SJSA1 (cell line): ENCODE measurements at regions not wholly inside any gene's neighbourhood (a gene's known extent, or its start where the extent isn't known, plus 50 kb on each side); places are given as distances from the start of the nearest gene placed in this dataset.

Experiments
- DNase-seq, 2 experiments: peaks; one replicate each; pipeline ENCODE4 v3.0.0-alpha.2; 2015 to 2020; ENCODE audit warnings: low spot score in 2 of 2, low read depth in 1 of 2
- H3K27ac ChIP-seq: fragments of 250-450 bp; sonication (Bioruptor Pico); 2 replicates; pipeline ENCODE4 v1.5.1; 2020; ENCODE audit warnings: mild to moderate bottlenecking, moderate library complexity
- H3K27me3 ChIP-seq: fragments of 250-450 bp; sonication (Bioruptor Pico); replicated peaks from 2 replicates; pipeline ENCODE4 v1.5.1; 2020; ENCODE audit warnings: mild to moderate bottlenecking, moderate library complexity
- H3K36me3 ChIP-seq: fragments of 250-450 bp; sonication (Bioruptor Pico); 2 replicates; pipeline ENCODE4 v1.5.1; 2020; ENCODE audit warnings: mild to moderate bottlenecking
- H3K4me1 ChIP-seq: fragments of 250-450 bp; sonication (Bioruptor Pico); replicated peaks from 2 replicates; pipeline ENCODE4 v1.6.1; 2021; ENCODE audit warnings: mild to moderate bottlenecking
- H3K4me3 ChIP-seq: fragments of 250-450 bp; sonication (Bioruptor Pico); 2 replicates; pipeline ENCODE4 v1.5.1; 2020; ENCODE audit warnings: mild to moderate bottlenecking
- H3K9me3 ChIP-seq: fragments of 250-450 bp; sonication (Bioruptor Pico); replicated peaks from 2 replicates; pipeline ENCODE4 v1.5.1; 2020; ENCODE audit warnings: mild to moderate bottlenecking

DNA sequence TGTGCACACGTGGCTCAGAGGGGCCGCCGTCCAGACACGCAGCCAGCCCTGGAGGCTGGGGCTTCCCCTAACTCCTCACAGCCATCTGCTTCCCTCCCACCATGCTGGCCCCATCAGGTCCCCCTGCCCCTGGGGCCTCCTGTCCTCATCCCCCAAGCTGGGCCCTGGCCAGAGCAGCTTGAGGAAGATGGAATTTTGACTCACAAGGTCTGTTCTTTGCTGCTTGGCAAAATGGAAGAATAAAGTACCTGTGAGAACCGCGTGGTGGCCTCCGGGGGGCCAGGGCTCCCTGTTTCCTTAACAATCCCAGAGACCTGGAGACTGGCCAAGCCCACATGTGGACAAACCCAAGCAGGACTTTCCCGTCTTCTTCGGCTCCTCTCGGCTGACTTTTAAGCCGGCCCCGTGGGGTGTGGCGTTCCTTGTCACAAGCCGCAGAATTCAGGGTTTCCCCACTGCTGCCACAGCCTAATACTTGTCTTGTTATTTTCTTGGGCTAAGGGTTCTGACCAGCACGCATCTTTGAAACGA, 872.8 kb downstream of the BRD1 start:
- H3K27me3 ChIP-seq, result peaks cover 4% of the 10 kb centered on the region; the same call in 1 of the 2 replicates
- H3K27ac ChIP-seq, result no peak overlapping the region
- H3K9me3 ChIP-seq, result 0 out of 2 replicates have a peak, but pooled peaks cover 3% of the 10 kb centered on the region
- DNase-seq, result peak in 1 of 2 experiments; percentile 43
- no peaks in the 10 kb centered on the region for H3K4me1 ChIP-seq
- no peaks in the 10 kb centered on the region for H3K36me3 ChIP-seq
- no peak overlapping the region for H3K4me3 ChIP-seq

- Histone ChIP-seq H3K4me3 (no peak overlapping the region), H3K9me3 (0 out of 2 replicates have a peak, but pooled peaks cover 3% of the 10 kb centered on the region), H3K27ac (no peak overlapping the region), H3K27me3 (peaks cover 4% of the 10 kb centered on the region; the same call in 1 of the 2 replicates), H3K4me1 (no peaks in the 10 kb centered on the region), H3K36me3 (no peaks in the 10 kb centered on the region)
- peak in 1 of 2 experiments; percentile 22 for DNase-seq
These were observed 873.8 kb downstream of the BRD1 start for GRCh38 chr22:48953830-48954229.

DNA sequence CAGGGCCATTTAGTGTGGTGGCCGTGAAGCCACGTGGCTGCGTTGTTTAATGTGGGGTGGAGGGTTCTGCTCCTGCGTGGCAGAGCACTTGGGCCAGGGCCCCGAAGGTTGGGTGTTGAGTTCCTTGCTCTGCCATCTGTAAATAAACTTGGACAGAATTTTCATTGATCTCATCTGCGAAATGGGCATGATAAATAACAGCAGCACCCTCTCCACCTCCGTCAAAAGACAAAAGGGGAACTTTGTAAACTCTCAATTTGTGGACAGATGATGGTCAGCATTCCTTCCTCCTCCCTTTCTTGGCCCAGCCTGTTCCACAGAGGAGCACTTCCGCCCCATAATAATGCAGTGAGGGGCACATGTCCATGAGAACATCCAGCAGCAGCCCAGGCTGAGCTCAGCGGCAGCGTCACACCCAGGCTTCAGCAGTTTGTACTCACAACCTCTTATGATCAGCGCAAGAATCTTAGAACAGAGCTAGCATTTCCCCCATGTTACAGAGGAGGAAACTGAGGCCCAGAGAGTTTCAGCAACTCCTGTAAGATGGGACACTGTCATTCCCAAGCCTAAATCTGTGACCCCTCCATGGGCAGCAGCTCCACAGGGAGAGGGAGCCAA, 874.5 kb downstream of the BRD1 start:
- 0 out of 2 replicates have a peak, but pooled peaks cover 3% of the 10 kb centered on the region for H3K9me3 ChIP-seq
- H3K27me3 ChIP-seq, result peaks cover 4% of the 10 kb centered on the region; the same call in 1 of the 2 replicates
- H3K27ac ChIP-seq, result no peak overlapping the region
- H3K36me3 ChIP-seq, result no peaks in the 10 kb centered on the region
- no peak overlapping the region for H3K4me3 ChIP-seq
- peak in 1 of 2 experiments; percentile 25 for DNase-seq
- H3K4me1 ChIP-seq, result no peaks in the 10 kb centered on the region

DNA sequence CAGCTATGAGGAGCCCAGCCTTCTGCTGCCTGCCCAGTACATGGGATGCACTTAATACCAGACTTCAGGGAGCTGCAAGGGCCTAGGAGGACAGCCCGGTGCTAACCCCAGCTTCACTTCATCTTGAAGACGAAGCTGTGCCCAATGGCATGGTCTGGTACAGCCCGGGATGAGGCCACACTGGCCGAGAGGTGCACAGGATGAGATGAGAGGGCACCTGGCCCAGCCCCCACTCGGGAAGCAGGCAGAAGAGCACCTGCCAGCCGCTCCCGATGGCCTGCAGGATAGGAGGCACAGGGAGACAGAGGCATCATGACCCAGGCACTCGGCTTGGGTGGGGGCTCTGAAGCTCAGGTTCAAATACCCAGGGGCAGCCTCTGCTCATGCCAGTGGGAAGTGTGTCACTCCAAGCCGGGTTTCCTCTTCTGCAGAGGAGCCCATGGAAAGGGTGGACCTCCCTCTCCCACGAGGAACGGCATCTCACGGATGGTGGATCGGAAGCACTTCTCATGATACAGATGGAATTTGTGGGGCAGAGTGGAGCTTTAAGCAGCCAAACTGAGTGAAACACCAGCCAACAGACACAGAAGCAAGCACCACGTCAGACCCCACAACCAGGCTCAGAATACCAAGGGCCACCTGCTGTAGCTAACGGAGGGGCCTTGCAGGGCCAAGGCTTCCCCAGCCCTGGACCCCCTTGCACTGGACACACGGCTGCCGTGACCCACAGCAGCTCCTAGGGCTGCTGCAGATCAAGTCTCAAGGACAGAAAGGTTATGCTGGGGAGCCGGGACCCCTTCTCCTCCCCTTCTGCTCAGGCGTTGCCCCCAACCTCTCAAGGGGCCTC, 875.2 kb downstream of the BRD1 start:
- no peak overlapping the region for H3K27ac ChIP-seq
- H3K4me3 ChIP-seq, result no peak overlapping the region
- no peaks in the 10 kb centered on the region for H3K4me1 ChIP-seq
- peak in 1 of 2 experiments; percentile 26 for DNase-seq
- H3K36me3 ChIP-seq, result no peaks in the 10 kb centered on the region
- peaks cover 4% of the 10 kb centered on the region; the same call in 1 of the 2 replicates for H3K27me3 ChIP-seq
- 0 out of 2 replicates have a peak, but pooled peaks cover 3% of the 10 kb centered on the region for H3K9me3 ChIP-seq

- H3K9me3 ChIP-seq, result 0 out of 2 replicates have a peak, but pooled peaks cover 3% of the 10 kb centered on the region
- no peak overlapping the region for H3K27ac ChIP-seq
- no peak overlapping the region for H3K4me3 ChIP-seq
- no peaks in the 10 kb centered on the region for H3K36me3 ChIP-seq
- peak in 1 of 2 experiments; percentile 26 for DNase-seq
- peaks cover 4% of the 10 kb centered on the region; the same call in 1 of the 2 replicates for H3K27me3 ChIP-seq
- no peaks in the 10 kb centered on the region for H3K4me1 ChIP-seq
These were observed 875.8 kb downstream of the BRD1 start for GRCh38 chr22:48951836-48952235.

DNA sequence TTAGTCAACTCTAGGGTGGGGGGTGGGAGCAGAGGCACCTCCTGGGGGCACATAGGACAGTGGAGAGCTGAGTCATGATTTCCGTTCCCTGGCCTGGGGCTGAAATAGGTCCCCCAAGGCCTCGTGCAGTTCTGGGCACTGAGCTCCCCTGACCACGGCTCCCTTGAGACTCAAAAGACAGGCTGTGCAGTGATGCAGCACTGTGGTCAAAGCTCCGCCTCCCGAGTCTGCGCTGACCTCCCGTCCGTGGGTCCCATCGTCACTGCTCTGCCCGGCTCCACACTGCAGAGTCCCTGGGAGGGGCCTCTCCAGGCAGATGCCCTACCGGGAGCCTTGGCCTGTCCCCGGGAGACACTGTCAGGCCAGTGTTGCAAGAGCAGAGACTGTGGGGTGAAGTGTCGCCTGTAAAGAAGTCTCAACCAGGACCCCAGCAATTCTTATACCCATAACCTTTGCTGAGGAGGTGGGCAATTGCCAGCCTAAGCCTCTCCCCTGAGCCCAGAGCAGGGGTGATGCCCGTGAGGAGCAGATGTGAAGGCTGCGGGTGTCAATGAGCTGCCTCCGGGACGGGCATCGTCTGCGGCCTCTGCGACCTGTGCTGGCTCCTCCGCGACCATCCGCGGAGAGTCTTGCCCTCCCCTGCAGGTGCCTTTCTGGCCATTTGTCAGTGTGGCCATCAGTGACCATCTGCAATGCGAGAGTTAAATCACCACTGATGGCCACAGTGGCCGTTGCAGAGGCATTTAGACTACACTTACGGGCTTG, 877.3 kb downstream of the BRD1 start:
- 0 out of 2 replicates have a peak, but pooled peaks cover 3% of the 10 kb centered on the region for H3K9me3 ChIP-seq
- no peaks in the 10 kb centered on the region for H3K36me3 ChIP-seq
- peak in 1 of 2 experiments; percentile 30 for DNase-seq
- H3K27ac ChIP-seq, result no peak overlapping the region
- H3K4me3 ChIP-seq, result no peak overlapping the region
- no peaks in the 10 kb centered on the region for H3K4me1 ChIP-seq
- peaks cover 2% of the 10 kb centered on the region; the same call in 1 of the 2 replicates for H3K27me3 ChIP-seq

- Histone ChIP-seq H3K9me3 (0 out of 2 replicates have a peak, but pooled peaks cover 3% of the 10 kb centered on the region), H3K4me1 (no peaks in the 10 kb centered on the region), H3K4me3 (no peak overlapping the region), H3K36me3 (no peaks in the 10 kb centered on the region), H3K27ac (no peak overlapping the region), H3K27me3 (no peaks in the 10 kb centered on the region)
- peak in 1 of 2 experiments; percentile 32 for DNase-seq
These were observed 878.1 kb downstream of the BRD1 start for GRCh38 chr22:48949375-48950149.

- H3K27me3 ChIP-seq, result no peaks in the 10 kb centered on the region
- no peaks in the 10 kb centered on the region for H3K4me1 ChIP-seq
- H3K27ac ChIP-seq, result no peak overlapping the region
- H3K36me3 ChIP-seq, result no peaks in the 10 kb centered on the region
- no peak overlapping the region for H3K4me3 ChIP-seq
- DNase-seq, result peak in 1 of 2 experiments; percentile 31
- H3K9me3 ChIP-seq, result 0 out of 2 replicates have a peak, but pooled peaks cover 6% of the 10 kb centered on the region
These were observed 879.0 kb downstream of the BRD1 start for GRCh38 chr22:48948575-48949170.

DNA sequence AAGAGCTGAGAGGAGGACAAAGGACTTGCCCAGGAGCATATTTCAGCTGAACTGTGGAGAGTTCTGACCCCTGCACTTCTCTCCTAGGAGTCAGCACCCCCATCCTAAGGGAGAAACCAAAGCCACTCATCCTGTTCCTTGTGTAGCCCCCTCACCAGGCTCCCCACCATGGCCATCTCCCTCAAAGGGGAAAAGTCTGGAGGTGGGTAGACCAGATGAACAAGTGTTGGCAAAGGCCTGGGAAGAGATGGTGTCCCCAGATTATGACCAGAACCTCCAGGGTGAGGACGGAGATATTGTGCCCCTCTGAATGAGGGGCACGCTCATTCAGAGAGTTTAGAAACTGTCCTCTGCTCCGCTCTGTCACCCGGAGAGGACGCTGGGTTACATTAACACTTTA, 880.0 kb downstream of the BRD1 start:
- no peak overlapping the region for H3K4me3 ChIP-seq
- no peak overlapping the region for H3K27ac ChIP-seq
- H3K4me1 ChIP-seq, result no peaks in the 10 kb centered on the region
- H3K27me3 ChIP-seq, result no peaks in the 10 kb centered on the region
- peak in 1 of 2 experiments; percentile 16 for DNase-seq
- H3K9me3 ChIP-seq, result 0 out of 2 replicates have a peak, but pooled peaks cover 8% of the 10 kb centered on the region
- H3K36me3 ChIP-seq, result no peaks in the 10 kb centered on the region

DNA sequence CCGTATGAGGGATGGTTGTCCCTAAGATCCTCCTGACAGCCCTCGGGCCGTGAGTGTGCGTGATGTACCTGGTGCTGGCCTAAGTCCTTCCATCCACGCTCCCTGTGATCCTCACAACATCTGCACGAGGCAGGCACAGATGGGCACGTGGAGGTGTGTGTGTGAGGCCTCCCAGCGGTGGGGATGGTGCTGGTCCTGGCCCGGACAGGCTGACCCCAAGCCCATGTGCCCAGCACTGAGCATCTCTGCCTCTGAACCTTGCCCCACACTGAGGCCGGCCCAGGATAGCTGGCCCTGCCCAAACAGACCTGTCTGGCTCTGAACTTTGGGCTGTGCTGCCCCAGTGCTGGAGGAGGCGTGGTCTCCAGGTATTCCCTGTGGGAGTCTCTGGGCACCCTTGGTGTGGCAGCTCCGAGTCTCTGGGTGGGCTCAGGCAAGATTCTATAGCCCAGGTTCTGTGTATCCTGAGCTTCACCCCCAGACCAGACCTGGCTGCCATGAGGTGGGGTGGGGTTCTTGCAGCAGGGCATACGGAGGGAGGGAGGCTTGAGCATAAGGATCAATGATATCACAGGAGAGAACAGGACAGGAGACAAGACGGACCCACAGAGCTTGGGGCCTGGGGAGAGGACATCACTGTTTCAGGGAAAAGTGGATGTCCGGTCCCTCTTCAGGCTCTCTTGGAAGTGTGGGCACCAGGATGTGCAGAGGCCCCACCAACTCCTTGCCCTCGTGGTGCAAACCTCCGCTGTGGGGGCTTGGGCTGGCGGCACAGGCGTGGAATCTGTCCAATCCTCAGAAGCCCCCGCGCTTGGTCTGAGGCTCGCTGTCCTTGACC, 881.8 kb downstream of the BRD1 start:
- no peaks in the 10 kb centered on the region for H3K27me3 ChIP-seq
- DNase-seq, result peak in 1 of 2 experiments; percentile 34
- 0 out of 2 replicates have a peak, but pooled peaks cover 6% of the 10 kb centered on the region for H3K9me3 ChIP-seq
- no peaks in the 10 kb centered on the region for H3K36me3 ChIP-seq
- no peak overlapping the region for H3K27ac ChIP-seq
- H3K4me3 ChIP-seq, result no peak overlapping the region
- H3K4me1 ChIP-seq, result no peaks in the 10 kb centered on the region

DNA sequence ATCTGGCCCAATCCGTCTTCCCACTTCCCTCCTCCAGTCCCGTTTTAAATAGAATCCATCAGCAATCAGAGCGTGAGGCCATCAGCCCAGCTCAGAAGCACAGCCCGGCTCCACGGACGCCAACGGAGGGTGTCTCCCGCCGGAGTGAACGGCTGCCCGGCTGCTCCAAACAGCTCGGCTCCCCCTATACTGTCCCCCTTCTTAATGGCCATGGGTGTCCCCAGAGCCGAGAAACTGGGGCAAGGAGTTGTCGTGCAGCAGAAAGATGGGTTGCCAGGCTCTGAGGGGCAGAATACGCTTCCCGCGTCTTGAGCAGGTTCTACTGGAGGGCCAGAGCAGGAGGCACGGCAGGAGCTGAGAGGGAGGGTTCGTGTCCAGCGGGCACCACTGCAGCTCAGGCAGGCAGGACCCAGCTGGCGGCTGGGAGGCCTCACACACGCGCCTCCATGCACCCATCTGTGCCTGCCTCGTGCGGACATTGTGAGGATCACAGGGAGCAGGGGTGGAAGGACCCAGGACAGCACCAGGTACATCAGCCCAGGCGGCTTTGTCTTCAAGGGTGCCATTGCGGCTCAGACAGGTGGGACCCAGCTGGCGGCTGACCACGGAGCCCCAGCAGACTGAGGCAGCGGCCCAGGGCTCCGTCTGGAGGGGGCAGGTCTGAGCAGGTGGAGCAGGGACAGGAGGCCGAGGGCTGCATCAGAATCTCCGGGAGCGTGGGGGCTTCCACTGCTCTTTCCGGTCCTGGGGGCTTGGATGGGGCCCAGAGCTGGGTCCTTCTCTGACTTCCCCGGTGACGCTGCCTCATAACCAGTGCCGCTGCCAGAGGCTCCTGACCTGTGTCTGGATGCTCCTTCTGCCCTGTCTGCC, 882.7 kb downstream of the BRD1 start:
- peak in 1 of 2 experiments; percentile 35 for DNase-seq
- H3K27ac ChIP-seq, result no peak overlapping the region
- H3K36me3 ChIP-seq, result no peaks in the 10 kb centered on the region
- no peaks in the 10 kb centered on the region for H3K27me3 ChIP-seq
- 0 out of 2 replicates have a peak, but pooled peaks cover 5% of the 10 kb centered on the region for H3K9me3 ChIP-seq
- H3K4me3 ChIP-seq, result no peak overlapping the region
- H3K4me1 ChIP-seq, result no peaks in the 10 kb centered on the region
